Stimulated activated naive CD4-positive, alpha-beta T cell treated with Interleukin-2 at 50 U/mL for 16 hours (primary cell): ENCODE measurements at regions not wholly inside any gene's neighbourhood (a gene's known extent, or its start where the extent isn't known, plus 50 kb on each side); places are given as distances from the start of the nearest gene placed in this dataset.
"Not testable (repeated sequence)": the region's sequence is repeated elsewhere in the genome, so short reads cannot be mapped to it uniquely, and the experiment has no call there.

ENCODE experiments used
- DNase-seq: peaks from one replicate; lab custom pipeline; 2025; lab: John Stamatoyannopoulos, UW

GRCh38 chr3:145032791-145033190, 1061.2 kb downstream of the DIPK2A start:
- no peak for DNase-seq

GRCh38 chr3:145035682-145036081, 1064.1 kb downstream of the DIPK2A start:
- DNase-seq = no peak

GRCh38 chr3:145054055-145054454, 1082.4 kb downstream of the DIPK2A start:
- not testable (repeated sequence) for DNase-seq

- DNase-seq = no peak
These were observed 1083.9 kb downstream of the DIPK2A start for GRCh38 chr3:145055375-145056076.

- no peak for DNase-seq
These were observed 1086.9 kb downstream of the DIPK2A start for GRCh38 chr3:145058483-145058882.

- DNase-seq = no peak
These were observed 1092.0 kb downstream of the DIPK2A start for GRCh38 chr3:145063616-145064015.

GRCh38 chr3:145070795-145071194, 1090.2 kb downstream of the PLOD2 start:
- no peak for DNase-seq

- no peak for DNase-seq
These were observed 1081.5 kb downstream of the PLOD2 start for GRCh38 chr3:145079436-145079835.

- DNase-seq = no peak
These were observed 1073.9 kb downstream of the PLOD2 start for GRCh38 chr3:145087038-145087437.

GRCh38 chr3:145088917-145089316, 1072.1 kb downstream of the PLOD2 start:
- no peak for DNase-seq

- no peak for DNase-seq
These were observed 1071.6 kb downstream of the PLOD2 start for GRCh38 chr3:145089337-145089736.

GRCh38 chr3:145094355-145094941, 1066.5 kb downstream of the PLOD2 start:
- DNase-seq = no peak

GRCh38 chr3:145111141-145111540, 1049.8 kb downstream of the PLOD2 start:
- DNase-seq = not testable (repeated sequence)

- no peak for DNase-seq
These were observed 1044.2 kb downstream of the PLOD2 start for GRCh38 chr3:145116769-145117168.

GRCh38 chr3:145118303-145118702, 1042.7 kb downstream of the PLOD2 start:
- DNase-seq = no peak

GRCh38 chr3:145124900-145125678, 1035.9 kb downstream of the PLOD2 start:
- DNase-seq = no peak

GRCh38 chr3:145133281-145133680, 1027.7 kb downstream of the PLOD2 start:
- no peak for DNase-seq

GRCh38 chr3:145134738-145135137, 1026.2 kb downstream of the PLOD2 start:
- no peak for DNase-seq

- DNase-seq = no peak
These were observed 1016.6 kb downstream of the PLOD2 start for GRCh38 chr3:145144361-145144760.

- DNase-seq = no peak
These were observed 1015.5 kb downstream of the PLOD2 start for GRCh38 chr3:145145461-145145860.

GRCh38 chr3:145159640-145160039, 1001.3 kb downstream of the PLOD2 start:
- DNase-seq = no peak

- no peak for DNase-seq
These were observed 990.9 kb downstream of the PLOD2 start for GRCh38 chr3:145170121-145170520.

- DNase-seq = no peak
These were observed 985.4 kb downstream of the PLOD2 start for GRCh38 chr3:145175626-145176025.
